ENCODE measurements at regions not wholly inside any gene's neighbourhood (a gene's known extent, or its start where the extent isn't known, plus 50 kb on each side); places are given as distances from the start of the nearest gene placed in this dataset.

- no peak for TF ChIP-seq POLR2A (IDR thresholded peaks at IDR 0.05)
- no peak for TF ChIP-seq CTCF (IDR thresholded peaks at IDR 0.05)
Observed at GRCh38 chr7:156152390-156152789, 340.1 kb upstream of the SHH start.

All from esophagus squamous epithelium (tissue), 4 donors.